ENCODE measurements at regions not wholly inside any gene's neighbourhood (a gene's known extent, or its start where the extent isn't known, plus 50 kb on each side); places are given as distances from the start of the nearest gene placed in this dataset.

GRCh38 chr6:45718871-45719270, 296.8 kb downstream of the CLIC5 start:
- TF ChIP-seq, protein P1, sequence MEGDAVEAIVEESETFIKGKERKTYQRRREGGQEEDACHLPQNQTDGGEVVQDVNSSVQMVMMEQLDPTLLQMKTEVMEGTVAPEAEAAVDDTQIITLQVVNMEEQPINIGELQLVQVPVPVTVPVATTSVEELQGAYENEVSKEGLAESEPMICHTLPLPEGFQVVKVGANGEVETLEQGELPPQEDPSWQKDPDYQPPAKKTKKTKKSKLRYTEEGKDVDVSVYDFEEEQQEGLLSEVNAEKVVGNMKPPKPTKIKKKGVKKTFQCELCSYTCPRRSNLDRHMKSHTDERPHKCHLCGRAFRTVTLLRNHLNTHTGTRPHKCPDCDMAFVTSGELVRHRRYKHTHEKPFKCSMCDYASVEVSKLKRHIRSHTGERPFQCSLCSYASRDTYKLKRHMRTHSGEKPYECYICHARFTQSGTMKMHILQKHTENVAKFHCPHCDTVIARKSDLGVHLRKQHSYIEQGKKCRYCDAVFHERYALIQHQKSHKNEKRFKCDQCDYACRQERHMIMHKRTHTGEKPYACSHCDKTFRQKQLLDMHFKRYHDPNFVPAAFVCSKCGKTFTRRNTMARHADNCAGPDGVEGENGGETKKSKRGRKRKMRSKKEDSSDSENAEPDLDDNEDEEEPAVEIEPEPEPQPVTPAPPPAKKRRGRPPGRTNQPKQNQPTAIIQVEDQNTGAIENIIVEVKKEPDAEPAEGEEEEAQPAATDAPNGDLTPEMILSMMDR (IDR thresholded peaks at IDR 0.05; ENCODE audit: poor library complexity, severe bottlenecking) = no peak
- TF ChIP-seq POLR2AphosphoS5 (IDR thresholded peaks at IDR 0.05) (no peak), REST (IDR thresholded peaks at IDR 0.05; ENCODE audit: borderline replicate concordance) (no peak), EP300 (conservative IDR thresholded peaks at IDR 0.05; ENCODE audit: poor library complexity, severe bottlenecking) (no peak), EZH2 (IDR thresholded peaks at IDR 0.05; ENCODE audit: borderline replicate concordance, insufficient read depth, low read length, poor library complexity, severe bottlenecking) (no peak), MXI1 (conservative IDR thresholded peaks at IDR 0.05; ENCODE audit: poor library complexity, severe bottlenecking) (no peak), TAF1 (IDR thresholded peaks at IDR 0.05; ENCODE audit: low read depth) (no peak), RAD21 (conservative IDR thresholded peaks at IDR 0.05) (no peak)
